ENCODE measurements at regions not wholly inside any gene's neighbourhood (a gene's known extent, or its start where the extent isn't known, plus 50 kb on each side); places are given as distances from the start of the nearest gene placed in this dataset.

DNA sequence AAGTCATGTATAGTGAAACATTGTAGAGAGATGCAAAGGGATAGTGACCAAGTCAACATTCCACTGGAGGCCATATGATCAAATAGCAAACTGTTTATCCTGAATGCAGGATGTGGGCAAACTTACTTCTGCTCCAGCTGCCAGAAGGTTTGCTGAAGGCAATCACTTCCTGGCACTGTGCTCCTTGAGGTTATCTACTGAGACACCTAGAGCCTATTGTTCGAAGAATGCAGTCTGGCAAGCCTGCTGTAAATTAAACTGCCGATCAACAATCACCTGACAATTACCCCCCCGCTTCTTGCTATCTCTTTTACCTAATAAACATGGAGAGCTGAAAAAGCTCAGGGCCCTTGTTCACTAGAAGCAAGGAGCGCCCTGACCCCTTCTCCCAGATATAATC lies 139.4 kb upstream of the B3GALT2 start:
- H2BK5ac ChIP-seq (ENCODE audit: low read depth, low read length, poor library complexity), result no peak overlapping the region
- H3K9me3 ChIP-seq (ENCODE audit: insufficient read depth, low read depth, low read length), result peaks cover 3% of the 10 kb centered on the region
- no peak overlapping the region for H3K4me2 ChIP-seq (ENCODE audit: low read length)
- no peak overlapping the region for H3K4ac ChIP-seq (ENCODE audit: low read depth, low read length)
- no peak overlapping the region for H3K14ac ChIP-seq (ENCODE audit: low read length)
- no peak overlapping the region for H4K12ac ChIP-seq (ENCODE audit: low read depth, low read length)
- no peak overlapping the region for H4K91ac ChIP-seq (ENCODE audit: low read depth, low read length)
- H3K36me3 ChIP-seq (ENCODE audit: control insufficient read depth in 1 of 2, insufficient read depth in 2 of 2, low read length in 2 of 2), result no peaks in the 10 kb centered on the region
- H3K23ac ChIP-seq (ENCODE audit: low read length), result no peak overlapping the region
- H3K27me3 ChIP-seq (ENCODE audit: insufficient read depth, low read length), result no peaks in the 10 kb centered on the region
- H2AFZ ChIP-seq (ENCODE audit: insufficient read depth, low read length, poor library complexity), result no peak overlapping the region
- DNase-seq, result peak; percentile 61 to 76
- H2BK120ac ChIP-seq (ENCODE audit: insufficient read depth, low read length, poor library complexity), result no peak overlapping the region
- H3K9ac ChIP-seq (ENCODE audit: low read length), result no peak overlapping the region
- H2BK12ac ChIP-seq (ENCODE audit: low read length), result no peak overlapping the region
- no peak overlapping the region for H2AK5ac ChIP-seq (ENCODE audit: low read length)
- peaks cover 0 to 6% of the 10 kb centered on the region in 2 experiments for H3K4me1 ChIP-seq (ENCODE audit: control insufficient read depth in 1 of 2, insufficient read depth in 2 of 2, low read length in 2 of 2)
- no peaks in the 10 kb centered on the region for H3K79me2 ChIP-seq (ENCODE audit: control insufficient read depth, insufficient read depth, low read length, poor library complexity)
- peaks cover 4% of the 10 kb centered on the region for H3K79me1 ChIP-seq (ENCODE audit: low read length)
- no peak overlapping the region for H3K27ac ChIP-seq (ENCODE audit: low read depth, low read length)
- H3K4me3 ChIP-seq (ENCODE audit: low read depth, low read length), result no peak overlapping the region
- H4K8ac ChIP-seq (ENCODE audit: low read depth, low read length), result no peak overlapping the region
- whole genome bisulfite sequencing (ENCODE audit: extremely low coverage, insufficient coverage, insufficient read length), result no CpG with 5 or more reads among the region's 4 CpGs
- H3K18ac ChIP-seq (ENCODE audit: low read length), result no peak overlapping the region

DNA sequence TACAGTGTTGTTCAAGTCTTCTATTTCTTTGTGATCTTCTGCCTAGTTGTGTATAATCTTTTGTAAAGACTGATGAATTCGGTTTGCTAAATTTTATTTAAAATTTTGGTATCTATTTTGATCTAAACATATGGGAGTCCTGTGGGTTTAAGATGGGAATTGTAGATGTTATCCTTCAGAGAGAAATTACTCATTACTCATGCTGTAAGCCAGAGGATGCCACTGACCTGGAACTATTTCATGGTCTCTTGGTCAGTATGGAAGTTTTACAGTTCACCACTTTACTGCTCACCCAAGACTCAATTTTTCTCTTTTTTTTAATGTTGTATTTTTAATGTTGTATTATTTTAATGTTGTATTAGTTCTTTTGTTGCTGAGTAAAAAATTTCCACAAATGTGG lies 138.6 kb upstream of the B3GALT2 start:
- Histone ChIP-seq H2AK5ac (ENCODE audit: low read length) (no peak overlapping the region), H4K91ac (ENCODE audit: low read depth, low read length) (no peak overlapping the region), H3K9me3 (ENCODE audit: insufficient read depth, low read depth, low read length) (peaks cover 3% of the 10 kb centered on the region), H3K27ac (ENCODE audit: low read depth, low read length) (no peak overlapping the region), H4K12ac (ENCODE audit: low read depth, low read length) (no peak overlapping the region), H2AFZ (ENCODE audit: insufficient read depth, low read length, poor library complexity) (no peak overlapping the region), H3K9ac (ENCODE audit: low read length) (no peak overlapping the region), H3K4me2 (ENCODE audit: low read length) (no peak overlapping the region), H3K4ac (ENCODE audit: low read depth, low read length) (no peak overlapping the region), H3K18ac (ENCODE audit: low read length) (no peak overlapping the region), H3K79me2 (ENCODE audit: control insufficient read depth, insufficient read depth, low read length, poor library complexity) (no peaks in the 10 kb centered on the region), H2BK120ac (ENCODE audit: insufficient read depth, low read length, poor library complexity) (no peak overlapping the region), H3K4me3 (ENCODE audit: low read depth, low read length) (no peak overlapping the region), H2BK5ac (ENCODE audit: low read depth, low read length, poor library complexity) (no peak overlapping the region), H3K79me1 (ENCODE audit: low read length) (peaks cover 4% of the 10 kb centered on the region), H3K4me1 (ENCODE audit: control insufficient read depth in 1 of 2, insufficient read depth in 2 of 2, low read length in 2 of 2) (peaks cover 0 to 6% of the 10 kb centered on the region in 2 experiments), H3K14ac (ENCODE audit: low read length) (no peak overlapping the region), H3K36me3 (ENCODE audit: control insufficient read depth in 1 of 2, insufficient read depth in 2 of 2, low read length in 2 of 2) (no peaks in the 10 kb centered on the region), H3K23ac (ENCODE audit: low read length) (no peak overlapping the region), H2BK12ac (ENCODE audit: low read length) (no peak overlapping the region), H3K27me3 (ENCODE audit: insufficient read depth, low read length) (no peaks in the 10 kb centered on the region), H4K8ac (ENCODE audit: low read depth, low read length) (no peak overlapping the region)
- DNase-seq, result peak in 1 of 2 donors; percentile 46
- whole genome bisulfite sequencing (ENCODE audit: extremely low coverage, insufficient coverage, insufficient read length), result no CpG with 5 or more reads among the region's 1 CpG

DNA sequence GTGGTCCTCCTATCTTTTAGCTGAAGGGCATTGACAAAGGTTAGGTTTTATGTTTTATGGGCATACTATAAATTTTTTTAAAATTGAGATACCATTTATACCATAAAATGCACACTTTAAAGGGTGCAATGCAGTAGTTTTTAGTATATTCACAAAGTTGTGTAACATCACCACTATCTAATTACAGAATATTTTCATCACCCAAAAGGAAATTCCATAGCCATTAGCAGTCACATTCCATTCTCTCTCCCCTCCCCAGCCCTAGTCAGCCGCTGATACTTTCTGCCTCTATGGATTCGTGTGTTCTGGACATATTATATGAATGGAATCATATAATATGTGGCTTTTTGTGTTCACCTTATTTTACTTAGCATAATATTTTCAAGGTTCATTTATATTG lies 135.8 kb upstream of the B3GALT2 start:
- no peak overlapping the region for H4K8ac ChIP-seq (ENCODE audit: low read depth, low read length)
- H3K27me3 ChIP-seq (ENCODE audit: insufficient read depth, low read length), result no peaks in the 10 kb centered on the region
- no peak overlapping the region for H2BK5ac ChIP-seq (ENCODE audit: low read depth, low read length, poor library complexity)
- H3K9ac ChIP-seq (ENCODE audit: low read length), result no peak overlapping the region
- no peak overlapping the region for H2AK5ac ChIP-seq (ENCODE audit: low read length)
- no peak overlapping the region for H2BK12ac ChIP-seq (ENCODE audit: low read length)
- no peak overlapping the region for H2BK120ac ChIP-seq (ENCODE audit: insufficient read depth, low read length, poor library complexity)
- no peak overlapping the region for H4K91ac ChIP-seq (ENCODE audit: low read depth, low read length)
- no peak overlapping the region for H3K14ac ChIP-seq (ENCODE audit: low read length)
- H3K18ac ChIP-seq (ENCODE audit: low read length), result no peak overlapping the region
- H3K9me3 ChIP-seq (ENCODE audit: insufficient read depth, low read depth, low read length), result no peaks in the 10 kb centered on the region
- peak overlapping the region; percentile 9 for H3K27ac ChIP-seq (ENCODE audit: low read depth, low read length)
- H3K4ac ChIP-seq (ENCODE audit: low read depth, low read length), result no peak overlapping the region
- H3K4me2 ChIP-seq (ENCODE audit: low read length), result no peak overlapping the region
- H3K79me2 ChIP-seq (ENCODE audit: control insufficient read depth, insufficient read depth, low read length, poor library complexity), result no peaks in the 10 kb centered on the region
- H3K23ac ChIP-seq (ENCODE audit: low read length), result no peak overlapping the region
- H3K4me1 ChIP-seq (ENCODE audit: control insufficient read depth in 1 of 2, insufficient read depth in 2 of 2, low read length in 2 of 2), result peaks cover 0 to 6% of the 10 kb centered on the region in 2 experiments
- peak; percentile 57 to 77 for DNase-seq
- no peak overlapping the region for H4K12ac ChIP-seq (ENCODE audit: low read depth, low read length)
- no peak overlapping the region for H3K4me3 ChIP-seq (ENCODE audit: low read depth, low read length)
- WGBS (ENCODE audit: extremely low coverage, insufficient coverage, insufficient read length), result no CpG with 5 or more reads among the region's 2 CpGs
- no peak overlapping the region for H2AFZ ChIP-seq (ENCODE audit: insufficient read depth, low read length, poor library complexity)
- no peaks in the 10 kb centered on the region for H3K36me3 ChIP-seq (ENCODE audit: control insufficient read depth in 1 of 2, insufficient read depth in 2 of 2, low read length in 2 of 2)
- peaks cover 4% of the 10 kb centered on the region for H3K79me1 ChIP-seq (ENCODE audit: low read length)

DNA sequence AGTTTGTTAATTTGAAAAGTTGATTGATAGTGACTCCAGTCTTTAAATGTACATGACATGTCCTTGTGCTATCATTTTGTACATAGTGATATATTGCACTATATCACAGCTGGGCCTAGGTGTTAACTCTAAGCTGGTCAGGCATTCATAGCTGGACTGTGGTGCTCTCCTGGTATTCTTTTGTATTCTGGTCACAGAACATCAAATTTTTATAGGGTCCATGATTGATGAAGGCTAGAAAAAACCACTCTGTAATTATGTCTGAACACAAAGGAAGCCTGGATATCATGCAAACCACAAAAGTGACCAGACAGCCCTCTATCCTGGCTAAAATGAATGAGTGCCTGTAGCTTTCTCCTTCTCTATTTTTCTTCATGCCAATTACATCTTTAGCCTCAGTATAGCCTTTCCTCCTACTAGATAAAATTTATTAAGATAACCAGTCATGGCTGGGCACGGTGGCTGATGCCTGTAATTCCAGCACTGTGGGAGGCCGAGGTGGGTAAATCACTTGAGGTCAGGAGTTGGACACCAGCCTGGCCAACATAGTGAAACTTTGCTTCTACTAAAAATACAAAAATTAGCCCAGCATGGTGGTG lies 134.9 kb upstream of the B3GALT2 start:
- Histone ChIP-seq H3K18ac (ENCODE audit: low read length) (no peak overlapping the region), H3K9ac (ENCODE audit: low read length) (no peak overlapping the region), H3K79me2 (ENCODE audit: control insufficient read depth, insufficient read depth, low read length, poor library complexity) (no peaks in the 10 kb centered on the region), H3K27me3 (ENCODE audit: insufficient read depth, low read length) (no peaks in the 10 kb centered on the region), H3K4ac (ENCODE audit: low read depth, low read length) (no peak overlapping the region), H3K9me3 (ENCODE audit: insufficient read depth, low read depth, low read length) (no peaks in the 10 kb centered on the region), H4K8ac (ENCODE audit: low read depth, low read length) (no peak overlapping the region), H3K4me3 (ENCODE audit: low read depth, low read length) (no peak overlapping the region), H2AK5ac (ENCODE audit: low read length) (no peak overlapping the region), H2BK5ac (ENCODE audit: low read depth, low read length, poor library complexity) (no peak overlapping the region), H3K14ac (ENCODE audit: low read length) (no peak overlapping the region), H3K36me3 (ENCODE audit: control insufficient read depth in 1 of 2, insufficient read depth in 2 of 2, low read length in 2 of 2) (no peaks in the 10 kb centered on the region), H3K4me1 (ENCODE audit: control insufficient read depth in 1 of 2, insufficient read depth in 2 of 2, low read length in 2 of 2) (peaks cover 0 to 6% of the 10 kb centered on the region in 2 experiments), H2AFZ (ENCODE audit: insufficient read depth, low read length, poor library complexity) (no peak overlapping the region), H3K4me2 (ENCODE audit: low read length) (no peak overlapping the region), H2BK120ac (ENCODE audit: insufficient read depth, low read length, poor library complexity) (no peak overlapping the region), H2BK12ac (ENCODE audit: low read length) (peak overlapping the region; percentile 36), H3K79me1 (ENCODE audit: low read length) (peaks cover 4% of the 10 kb centered on the region), H4K12ac (ENCODE audit: low read depth, low read length) (no peak overlapping the region), H3K27ac (ENCODE audit: low read depth, low read length) (no peak overlapping the region), H3K23ac (ENCODE audit: low read length) (no peak overlapping the region), H4K91ac (ENCODE audit: low read depth, low read length) (peak overlapping the region; percentile 51)
- no CpG with 5 or more reads among the region's 2 CpGs for WGBS (ENCODE audit: extremely low coverage, insufficient coverage, insufficient read length)
- DNase-seq, result no peak
